Central memory CD8-positive, alpha-beta T cell (primary cell): ENCODE measurements at regions not wholly inside any gene's neighbourhood (a gene's known extent, or its start where the extent isn't known, plus 50 kb on each side); places are given as distances from the start of the nearest gene placed in this dataset.

Experiments
- ATAC-seq: fragments of 150-1000 bp; cut with Tn5 transposase; replicated peaks from 2 replicates; pipeline ENCODE4 v1.10.0; 2022; ENCODE audit warnings: mild to moderate bottlenecking, moderate FRiP score, moderate number of reproducible peaks; ENCODE audit not compliant: poor library complexity, severe bottlenecking; ENCODE audit errors: extremely low read depth
- DNase-seq, 2 donors: peaks; one replicate each; pipeline ENCODE4 v3.0.0; 2021; ENCODE audit warnings: low spot score in 2 of 2
- H3K27ac Mint-ChIP-seq: one replicate; pipeline ENCODE4 v1.8.0; 2022; ENCODE audit warnings: low read depth, mild to moderate bottlenecking, moderate library complexity, mixed read lengths
- H3K27me3 Mint-ChIP-seq: one replicate; pipeline ENCODE4 v1.8.0; 2022; ENCODE audit warnings: mixed read lengths
- H3K36me3 Mint-ChIP-seq: one replicate; pipeline ENCODE4 v1.8.0; 2022; ENCODE audit warnings: mild to moderate bottlenecking, moderate library complexity, mixed read lengths; ENCODE audit not compliant: insufficient read depth
- H3K4me1 Mint-ChIP-seq: one replicate; pipeline ENCODE4 v1.8.0; 2022; ENCODE audit warnings: mixed read lengths
- H3K4me3 Mint-ChIP-seq: one replicate; pipeline ENCODE4 v1.8.0; 2022; ENCODE audit warnings: mild to moderate bottlenecking, moderate library complexity, mixed read lengths
- H3K9me3 Mint-ChIP-seq: one replicate; pipeline ENCODE4 v1.8.0; 2022; ENCODE audit warnings: mixed read lengths

DNA sequence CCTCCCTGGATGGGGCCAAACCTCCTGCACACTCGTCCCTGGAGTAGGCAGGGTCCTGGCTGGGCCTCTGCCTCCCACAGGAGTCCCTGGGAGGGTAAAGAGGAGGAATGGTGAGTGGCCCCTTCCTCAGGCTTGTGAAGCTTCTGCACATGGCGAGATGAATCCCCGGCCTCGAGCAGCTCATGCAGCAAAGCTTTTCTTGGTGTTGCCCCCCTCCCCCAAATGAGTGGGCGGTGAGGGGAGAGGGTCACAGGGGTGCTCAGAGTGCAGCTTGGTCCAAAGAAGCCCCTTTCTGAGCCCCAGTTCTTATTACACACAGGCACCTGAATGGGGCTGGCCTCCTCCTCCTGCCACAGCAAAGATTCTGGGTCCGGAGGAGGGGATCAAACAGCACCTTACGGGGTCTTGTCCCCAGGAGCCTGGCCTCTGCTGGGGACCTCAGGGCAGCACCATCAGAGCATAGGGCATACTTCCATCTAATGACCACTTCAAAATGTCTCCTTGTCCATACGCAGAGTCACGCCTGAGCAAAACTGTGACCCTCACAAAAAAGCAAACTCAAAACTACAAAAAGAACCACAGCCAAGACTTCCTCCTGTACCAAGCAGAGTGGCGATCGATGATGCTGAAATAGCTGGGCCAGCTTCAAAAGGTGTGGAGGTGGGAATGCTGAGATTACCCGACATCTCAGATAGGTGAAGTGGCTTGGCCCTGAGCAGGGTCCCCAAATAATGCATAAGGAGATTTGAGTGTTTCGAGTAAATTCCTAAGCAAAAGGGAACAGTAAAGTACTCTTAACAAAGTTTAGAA is 148.4 kb upstream of the TWIST2 start:
- Mint-ChIP-seq H3K36me3 (no peaks in the 10 kb centered on the region), H3K4me3 (no peak overlapping the region), H3K9me3 (no peaks in the 10 kb centered on the region), H3K4me1 (no peaks in the 10 kb centered on the region), H3K27ac (no peak overlapping the region), H3K27me3 (peaks cover 24% of the 10 kb centered on the region)
- ATAC-seq (no peak), DNase-seq (no peak)

DNA sequence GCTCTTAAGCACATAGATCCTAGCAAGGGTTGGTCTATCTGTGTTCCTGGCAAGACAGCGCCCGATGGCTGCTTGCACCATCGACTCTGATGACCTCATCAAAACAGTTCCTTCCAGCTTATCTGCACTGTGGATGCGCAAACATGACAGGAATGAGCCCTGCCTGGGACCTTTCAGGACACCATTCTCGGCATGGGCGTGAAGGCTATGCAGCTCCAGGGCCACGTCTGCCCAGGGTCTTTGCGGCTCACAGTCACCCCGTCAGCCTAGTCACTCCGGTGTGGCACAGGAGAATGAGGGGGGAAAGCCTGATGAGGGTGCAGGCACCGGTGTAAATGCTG is 147.8 kb upstream of the TWIST2 start:
- ATAC-seq = no peak
- H3K27ac Mint-ChIP-seq = no peak overlapping the region
- no peaks in the 10 kb centered on the region for H3K9me3 Mint-ChIP-seq
- no peaks in the 10 kb centered on the region for H3K36me3 Mint-ChIP-seq
- no peaks in the 10 kb centered on the region for H3K4me1 Mint-ChIP-seq
- DNase-seq = no peak
- no peak overlapping the region for H3K4me3 Mint-ChIP-seq
- peaks cover 18% of the 10 kb centered on the region for H3K27me3 Mint-ChIP-seq

DNA sequence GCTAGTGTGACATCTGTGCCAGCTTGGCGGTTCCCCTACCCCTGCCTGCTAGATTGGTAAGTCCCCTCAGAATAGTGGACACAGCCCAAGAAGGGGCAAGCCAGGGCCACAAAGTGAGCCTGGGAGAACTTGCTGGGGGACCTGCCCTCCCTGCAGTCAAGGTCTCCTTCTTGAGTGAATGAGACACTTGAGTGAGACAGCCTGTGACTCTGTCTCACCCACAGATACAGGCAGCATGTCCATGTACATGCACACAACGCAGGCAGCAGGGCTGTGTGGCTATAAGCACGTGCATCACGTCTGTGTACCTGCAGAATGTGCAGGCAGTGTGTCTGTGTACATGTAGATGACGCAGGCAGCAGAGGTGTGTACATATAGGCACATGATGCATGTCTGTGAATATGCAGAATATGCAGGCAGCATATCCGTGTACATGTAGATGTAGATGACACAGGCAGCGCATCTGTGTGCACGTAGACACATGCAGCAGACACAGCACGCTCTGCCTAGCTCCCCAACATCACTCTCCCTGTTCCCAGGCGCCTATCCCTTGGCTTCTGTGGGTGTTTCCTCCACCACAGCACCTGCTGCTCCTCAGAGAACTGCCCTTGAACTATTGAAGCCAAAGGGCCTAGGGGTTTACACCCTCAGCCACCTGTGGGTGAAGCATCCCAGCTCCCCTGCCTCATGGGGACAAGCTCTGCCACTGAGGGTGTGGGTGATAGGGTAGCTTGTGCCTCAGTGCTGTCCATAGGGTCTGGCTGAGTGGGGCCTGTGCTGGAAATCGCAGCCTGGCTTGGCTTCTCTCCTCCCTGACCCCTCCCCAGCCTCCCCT is 147.2 kb upstream of the TWIST2 start:
- Mint-ChIP-seq H3K4me1 (no peaks in the 10 kb centered on the region), H3K9me3 (no peaks in the 10 kb centered on the region), H3K27me3 (peaks cover 14% of the 10 kb centered on the region), H3K4me3 (no peak overlapping the region), H3K36me3 (no peaks in the 10 kb centered on the region), H3K27ac (no peak overlapping the region)
- DNase-seq = no peak
- ATAC-seq = no peak

DNA sequence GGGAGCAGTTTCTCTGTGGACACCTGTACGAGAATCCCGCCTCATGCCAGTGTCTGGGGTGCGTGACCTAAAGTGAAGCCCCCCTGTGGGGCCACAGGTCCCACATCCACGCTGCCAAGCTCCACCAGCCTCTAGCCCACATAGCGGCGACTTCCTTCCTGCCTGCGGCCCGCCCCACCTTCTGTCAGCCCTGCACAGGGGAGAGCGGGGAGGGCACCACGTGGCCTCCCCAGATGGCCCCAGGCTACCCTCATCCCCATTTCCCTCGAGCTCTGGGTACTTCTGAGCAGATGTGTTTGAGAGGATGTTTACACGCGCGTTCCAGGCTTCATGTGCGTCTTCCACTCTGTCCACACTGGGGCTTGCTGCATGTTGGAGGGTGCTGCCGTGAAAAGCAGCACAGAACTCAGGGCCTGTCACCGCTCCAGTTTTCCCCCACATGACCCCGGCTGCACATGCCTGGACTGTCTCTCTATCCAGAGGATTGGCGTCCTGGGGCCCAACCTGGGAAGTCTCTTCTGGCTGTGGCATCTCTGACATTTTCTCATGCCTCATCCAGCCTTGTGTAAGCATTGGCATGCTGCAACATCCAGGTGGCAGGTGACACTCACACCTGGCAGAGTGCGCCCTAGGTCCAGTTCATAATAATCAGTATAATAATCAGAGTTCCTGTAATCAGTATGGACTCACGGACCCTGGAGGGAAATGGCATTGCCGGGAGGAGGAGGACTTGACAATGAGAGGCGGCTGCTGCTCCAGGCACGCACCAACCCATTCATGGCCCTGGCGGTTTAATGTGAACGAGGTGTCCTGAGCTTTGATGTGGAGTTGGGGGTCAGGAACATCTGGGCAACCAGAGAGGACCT is 146.3 kb upstream of the TWIST2 start:
- Mint-ChIP-seq H3K4me1 (no peaks in the 10 kb centered on the region), H3K27ac (no peak overlapping the region), H3K27me3 (peaks cover 14% of the 10 kb centered on the region), H3K36me3 (no peaks in the 10 kb centered on the region), H3K9me3 (no peaks in the 10 kb centered on the region), H3K4me3 (no peak overlapping the region)
- no peak for ATAC-seq
- DNase-seq = no peak

DNA sequence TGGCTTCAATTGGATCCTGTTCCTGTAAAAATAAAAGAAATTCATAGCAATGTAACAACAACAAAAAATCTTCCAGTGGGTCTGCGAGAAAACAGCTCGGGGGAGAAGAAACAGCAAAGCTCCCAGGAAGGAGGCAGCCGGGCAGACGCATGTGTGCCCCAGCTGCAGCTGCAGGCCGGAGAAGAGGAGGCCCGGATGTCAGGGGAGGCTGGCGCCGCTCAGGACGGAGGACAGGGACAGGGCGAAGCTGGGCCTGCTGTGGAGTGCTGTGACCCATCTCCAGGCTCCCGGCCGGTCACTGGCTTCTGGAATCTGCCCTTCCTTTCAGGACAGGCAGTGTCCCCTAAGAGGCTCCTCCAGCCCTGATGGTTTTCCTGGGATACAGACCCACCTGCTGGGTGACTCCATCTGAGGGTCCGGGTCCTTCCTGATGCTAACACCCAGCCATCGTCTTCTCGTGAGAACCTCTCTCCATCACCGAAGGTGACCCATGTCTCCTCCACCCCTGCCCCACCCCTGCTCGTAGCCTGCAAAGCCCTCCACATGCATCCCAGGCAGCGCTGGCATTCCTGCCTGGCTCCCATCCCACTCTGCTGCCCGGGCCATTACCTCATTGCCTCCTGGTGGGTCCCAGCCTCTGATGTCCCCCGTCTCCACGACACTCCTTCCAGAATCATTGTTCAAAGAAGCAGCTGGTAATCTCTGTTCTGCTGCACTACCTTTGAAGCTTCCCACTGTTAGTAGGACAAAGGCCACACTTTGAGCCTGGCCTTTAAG is 145.4 kb upstream of the TWIST2 start:
- H3K9me3 Mint-ChIP-seq = no peaks in the 10 kb centered on the region
- H3K36me3 Mint-ChIP-seq = no peaks in the 10 kb centered on the region
- no peak for DNase-seq
- no peak overlapping the region for H3K27ac Mint-ChIP-seq
- H3K4me1 Mint-ChIP-seq = no peaks in the 10 kb centered on the region
- no peak overlapping the region for H3K4me3 Mint-ChIP-seq
- ATAC-seq = no peak
- H3K27me3 Mint-ChIP-seq = peaks cover 18% of the 10 kb centered on the region

DNA sequence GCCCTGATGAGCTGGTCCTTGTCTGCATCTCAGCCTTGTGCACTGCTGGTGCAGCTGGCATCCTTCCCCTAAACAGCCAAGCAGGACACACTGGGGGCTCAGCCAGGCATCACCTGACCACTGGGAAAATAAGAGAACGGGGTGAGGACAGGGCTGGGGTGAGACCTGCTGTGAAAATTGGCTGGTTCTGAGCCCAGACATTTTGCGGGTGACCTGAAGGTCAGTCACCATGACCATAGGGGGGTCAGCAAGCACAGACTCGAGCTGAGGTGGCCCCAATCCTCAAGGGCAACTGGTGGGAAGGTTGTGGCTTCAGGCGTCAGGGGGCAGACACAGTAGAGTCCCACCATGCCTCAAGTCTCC is 144.9 kb upstream of the TWIST2 start:
- no peaks in the 10 kb centered on the region for H3K4me1 Mint-ChIP-seq
- H3K27ac Mint-ChIP-seq = no peak overlapping the region
- ATAC-seq = no peak
- H3K27me3 Mint-ChIP-seq = peaks cover 24% of the 10 kb centered on the region
- H3K4me3 Mint-ChIP-seq = no peak overlapping the region
- H3K9me3 Mint-ChIP-seq = no peaks in the 10 kb centered on the region
- H3K36me3 Mint-ChIP-seq = no peaks in the 10 kb centered on the region
- DNase-seq = no peak

DNA sequence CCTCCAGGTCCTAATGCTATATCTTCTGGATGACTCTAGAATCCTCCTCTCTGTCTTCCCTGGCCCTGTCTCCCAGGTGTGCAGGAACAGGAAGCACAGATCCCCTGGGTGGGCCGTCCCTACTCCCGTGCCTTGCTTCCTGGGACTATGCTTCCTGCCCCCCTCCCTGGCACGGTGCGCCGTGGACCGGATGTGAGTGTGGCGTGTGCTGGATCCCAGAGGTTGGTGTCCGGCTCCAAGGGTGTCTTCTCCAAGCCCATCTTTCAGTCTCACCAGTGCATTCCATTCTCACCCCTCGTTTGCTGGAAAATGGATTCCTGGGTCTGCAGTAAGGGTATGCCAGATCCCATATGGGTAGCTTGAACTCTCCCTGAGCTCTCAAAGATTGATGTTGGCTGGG is 144.4 kb upstream of the TWIST2 start:
- Mint-ChIP-seq H3K9me3 (no peaks in the 10 kb centered on the region), H3K4me1 (no peaks in the 10 kb centered on the region), H3K27me3 (peaks cover 28% of the 10 kb centered on the region), H3K27ac (no peak overlapping the region), H3K36me3 (no peaks in the 10 kb centered on the region), H3K4me3 (no peak overlapping the region)
- DNase-seq (no peak), ATAC-seq (no peak)

DNA sequence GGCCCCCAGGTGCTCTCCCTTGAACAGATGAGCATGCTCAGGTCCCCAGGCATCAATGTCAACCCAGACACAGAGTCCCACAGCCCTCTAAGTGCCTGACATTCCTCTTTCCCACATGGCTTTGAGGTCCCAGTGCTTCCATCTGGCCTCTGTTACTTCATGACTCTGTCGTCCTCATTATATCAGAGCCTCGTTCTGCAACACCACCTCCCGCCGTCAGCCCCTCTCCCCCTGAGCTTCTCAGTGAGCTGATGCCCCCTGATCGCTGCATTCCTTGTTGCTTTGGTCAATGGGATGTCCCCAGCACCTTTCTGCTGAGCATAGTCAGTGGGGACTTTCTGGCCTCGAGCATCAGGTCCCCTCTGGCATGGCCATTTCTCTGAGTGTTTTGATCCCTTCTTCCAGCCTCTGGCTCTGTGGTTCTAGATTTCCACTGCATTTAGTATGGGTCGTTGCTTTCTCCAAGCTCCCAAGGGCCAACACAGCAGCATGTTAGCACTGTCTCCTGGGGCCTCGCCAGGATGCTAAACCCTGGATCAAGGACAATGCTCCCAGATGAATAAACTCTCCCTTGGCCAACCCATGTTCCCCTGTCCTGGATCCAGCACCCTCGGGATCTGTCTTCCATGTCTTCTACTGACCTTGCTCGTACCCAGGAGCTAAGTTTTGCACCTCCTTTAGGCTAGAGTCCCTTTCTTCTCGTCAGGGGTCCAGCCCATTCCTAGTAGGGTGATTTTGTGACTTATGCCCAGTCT is 143.2 kb upstream of the TWIST2 start:
- Mint-ChIP-seq H3K27me3 (peaks cover 32% of the 10 kb centered on the region), H3K36me3 (no peaks in the 10 kb centered on the region), H3K4me1 (no peaks in the 10 kb centered on the region), H3K4me3 (no peak overlapping the region), H3K27ac (no peak overlapping the region), H3K9me3 (no peaks in the 10 kb centered on the region)
- ATAC-seq (no peak), DNase-seq (no peak)

DNA sequence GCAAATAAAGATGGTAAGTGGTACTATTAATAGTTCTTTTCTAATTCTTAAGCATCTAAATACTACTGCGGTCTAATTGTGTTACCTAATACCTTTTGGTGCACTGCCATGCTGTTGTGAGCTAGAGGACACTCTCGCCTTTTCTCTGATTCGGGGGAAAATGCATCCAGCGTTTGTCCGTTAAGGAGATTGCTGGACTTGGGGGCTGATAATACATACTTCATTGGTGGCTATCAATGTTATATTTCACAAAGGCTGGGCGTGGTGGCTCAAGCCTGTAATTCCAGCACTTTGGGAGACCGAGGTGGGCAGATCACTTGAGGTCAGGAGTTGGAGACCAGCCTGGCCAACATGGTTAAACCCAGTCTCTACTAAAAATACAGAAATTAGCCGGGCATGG is 141.7 kb upstream of the TWIST2 start:
- no peaks in the 10 kb centered on the region for H3K9me3 Mint-ChIP-seq
- DNase-seq = no peak
- peaks cover 32% of the 10 kb centered on the region for H3K27me3 Mint-ChIP-seq

DNA sequence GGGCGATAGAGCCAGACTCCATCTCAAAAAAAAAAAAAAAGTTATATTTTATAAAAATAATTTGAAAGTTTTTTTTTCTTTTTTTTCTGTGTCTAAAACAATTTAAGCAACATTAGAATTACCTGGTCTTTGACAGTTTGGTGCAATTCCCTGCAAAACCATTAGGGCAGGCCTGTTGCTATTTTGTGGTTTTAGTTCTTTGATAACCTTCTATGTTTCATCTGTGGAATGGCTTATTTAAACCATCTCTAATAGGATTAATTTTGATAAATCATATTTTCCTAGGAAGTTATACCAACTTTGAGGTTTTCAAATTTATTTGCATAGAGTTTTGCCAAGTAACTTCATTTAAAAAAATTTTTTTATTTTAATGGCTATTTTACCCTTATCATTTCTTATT is 141.2 kb upstream of the TWIST2 start:
- Mint-ChIP-seq H3K27me3 (peaks cover 26% of the 10 kb centered on the region), H3K4me1 (no peaks in the 10 kb centered on the region), H3K36me3 (no peaks in the 10 kb centered on the region), H3K4me3 (no peak overlapping the region), H3K27ac (no peak overlapping the region), H3K9me3 (no peaks in the 10 kb centered on the region)
- ATAC-seq (no peak), DNase-seq (no peak)

More for the DNA sequence above, 141.7 kb upstream of the TWIST2 start:
- H3K4me3 Mint-ChIP-seq = no peak overlapping the region
- ATAC-seq = no peak
- H3K27ac Mint-ChIP-seq = no peak overlapping the region
- no peaks in the 10 kb centered on the region for H3K36me3 Mint-ChIP-seq
- H3K4me1 Mint-ChIP-seq = no peaks in the 10 kb centered on the region

DNA sequence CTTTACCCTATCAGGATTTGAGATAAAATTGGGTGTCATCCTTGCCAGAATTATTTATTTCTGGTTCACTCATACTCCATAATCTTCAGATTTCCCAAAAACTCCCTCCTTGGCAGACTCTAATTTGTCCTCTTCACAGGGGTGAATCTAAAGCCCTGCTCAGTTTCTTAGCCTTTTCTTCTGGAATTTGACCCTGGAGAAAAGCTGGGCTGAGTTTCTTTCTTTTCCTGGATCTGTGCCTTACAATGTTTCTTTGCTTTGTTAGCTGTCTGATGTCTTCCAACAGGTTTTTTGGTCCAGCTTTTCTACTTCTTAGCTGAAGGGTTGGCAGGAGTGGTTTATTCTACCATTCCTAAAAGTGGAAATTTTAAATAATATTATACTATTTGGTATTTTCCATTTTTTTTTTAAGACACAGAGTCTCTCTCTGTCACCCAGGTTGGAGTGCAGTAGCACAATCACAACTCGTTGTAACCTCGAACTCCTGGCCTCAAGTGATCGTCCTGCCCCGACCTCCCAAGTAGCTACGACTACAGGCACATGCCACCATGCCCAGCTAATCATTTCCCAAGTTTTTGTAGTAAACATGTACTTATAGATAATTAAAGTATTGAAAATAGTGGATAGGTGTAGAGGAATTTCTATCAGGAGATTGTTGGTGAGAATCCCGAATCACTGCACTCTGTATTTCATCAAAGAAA is 138.4 kb upstream of the TWIST2 start:
- no peaks in the 10 kb centered on the region for H3K4me1 Mint-ChIP-seq
- H3K27ac Mint-ChIP-seq = no peak overlapping the region
- peaks cover 18% of the 10 kb centered on the region for H3K27me3 Mint-ChIP-seq
- no peaks in the 10 kb centered on the region for H3K36me3 Mint-ChIP-seq
- ATAC-seq = no peak
- H3K4me3 Mint-ChIP-seq = no peak overlapping the region
- no peak for DNase-seq
- no peaks in the 10 kb centered on the region for H3K9me3 Mint-ChIP-seq
